Keratinocyte (primary cell): ENCODE measurements at regions not wholly inside any gene's neighbourhood (a gene's known extent, or its start where the extent isn't known, plus 50 kb on each side); places are given as distances from the start of the nearest gene placed in this dataset.

Experiments
- EZH2 ChIP-seq: IDR thresholded peaks from one replicate; pipeline ENCODE4 v1.6.1; 2012; ENCODE audit warnings: inconsistent platforms, mild to moderate bottlenecking, low read length, moderate library complexity
- TF ChIP-seq, protein P1 (sequence below), 3 experiments: IDR thresholded peaks in 1 of 3; conservative IDR thresholded peaks in 1 of 3; optimal IDR thresholded peaks in 1 of 3; 2 replicates in 2 of 3; 3 replicates in 1 of 3; pipeline versions ENCODE3 to v1.5.1; 2011; ENCODE audit warnings: low read length in 3 of 3, mild to moderate bottlenecking in 3 of 3, moderate library complexity in 2 of 3, control low read depth in 1 of 3, inconsistent platforms in 1 of 3; ENCODE audit not compliant: insufficient read depth in 2 of 3; ENCODE audit errors: extremely low read depth in 1 of 3

DNA sequence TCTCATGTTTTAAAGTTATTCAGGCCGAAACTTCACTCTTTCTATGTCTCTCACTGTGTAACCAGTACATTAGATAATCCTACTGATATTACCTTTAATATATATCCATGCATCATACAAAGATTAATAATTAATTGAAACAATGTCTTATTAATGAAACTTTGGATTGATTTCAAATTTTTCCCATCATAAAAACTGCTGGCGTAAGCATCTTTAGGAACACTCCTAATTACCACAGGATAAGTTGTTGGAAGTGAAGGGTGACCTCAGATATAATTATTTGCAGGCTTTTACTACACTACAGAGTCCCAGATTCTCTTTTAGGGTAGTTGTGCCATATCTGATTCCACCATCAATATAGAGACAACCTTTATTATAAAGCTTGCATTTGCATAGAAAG, 181.3 kb upstream of the SFRP2 start:
- TF ChIP-seq, protein P1, sequence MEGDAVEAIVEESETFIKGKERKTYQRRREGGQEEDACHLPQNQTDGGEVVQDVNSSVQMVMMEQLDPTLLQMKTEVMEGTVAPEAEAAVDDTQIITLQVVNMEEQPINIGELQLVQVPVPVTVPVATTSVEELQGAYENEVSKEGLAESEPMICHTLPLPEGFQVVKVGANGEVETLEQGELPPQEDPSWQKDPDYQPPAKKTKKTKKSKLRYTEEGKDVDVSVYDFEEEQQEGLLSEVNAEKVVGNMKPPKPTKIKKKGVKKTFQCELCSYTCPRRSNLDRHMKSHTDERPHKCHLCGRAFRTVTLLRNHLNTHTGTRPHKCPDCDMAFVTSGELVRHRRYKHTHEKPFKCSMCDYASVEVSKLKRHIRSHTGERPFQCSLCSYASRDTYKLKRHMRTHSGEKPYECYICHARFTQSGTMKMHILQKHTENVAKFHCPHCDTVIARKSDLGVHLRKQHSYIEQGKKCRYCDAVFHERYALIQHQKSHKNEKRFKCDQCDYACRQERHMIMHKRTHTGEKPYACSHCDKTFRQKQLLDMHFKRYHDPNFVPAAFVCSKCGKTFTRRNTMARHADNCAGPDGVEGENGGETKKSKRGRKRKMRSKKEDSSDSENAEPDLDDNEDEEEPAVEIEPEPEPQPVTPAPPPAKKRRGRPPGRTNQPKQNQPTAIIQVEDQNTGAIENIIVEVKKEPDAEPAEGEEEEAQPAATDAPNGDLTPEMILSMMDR (optimal IDR thresholded peaks at IDR 0.05 in 1 of 3, IDR thresholded peaks at IDR 0.05 in 1 of 3, conservative IDR thresholded peaks at IDR 0.05 in 1 of 3; ENCODE audit: extremely low read depth in 1 of 3, insufficient read depth in 2 of 3, low read length in 3 of 3) = no peak
- TF ChIP-seq EZH2 = no peak
